Ishikawa (cell line): ENCODE measurements at regions not wholly inside any gene's neighbourhood (a gene's known extent, or its start where the extent isn't known, plus 50 kb on each side); places are given as distances from the start of the nearest gene placed in this dataset.

Experiments
- CEBPB ChIP-seq: IDR thresholded peaks from 2 replicates; pipeline ENCODE4 v1.6.1; 2012
- CREB1 ChIP-seq: IDR thresholded peaks from 2 replicates; pipeline ENCODE4 v1.6.1; 2012; ENCODE audit warnings: low read depth
- EGR1 ChIP-seq: IDR thresholded peaks from 2 replicates; pipeline ENCODE4 v1.6.1; 2012
- EP300 ChIP-seq: IDR thresholded peaks from 2 replicates; pipeline ENCODE4 v1.6.1; 2012; ENCODE audit warnings: borderline replicate concordance
- FOXM1 ChIP-seq: IDR thresholded peaks from 2 replicates; pipeline ENCODE4 v1.6.1; 2012; ENCODE audit warnings: low read depth, borderline replicate concordance
- NFIC ChIP-seq: IDR thresholded peaks from 2 replicates; pipeline ENCODE4 v1.6.1; 2012
- RAD21 ChIP-seq: IDR thresholded peaks from 2 replicates; pipeline ENCODE4 v1.6.1; 2012; ENCODE audit warnings: low read depth
- TAF1 ChIP-seq: IDR thresholded peaks from 2 replicates; pipeline ENCODE4 v1.6.1; 2012; ENCODE audit warnings: low read depth, mild to moderate bottlenecking
- TCF12 ChIP-seq: IDR thresholded peaks from 2 replicates; pipeline ENCODE4 v1.6.1; 2012; ENCODE audit warnings: low read depth
- TEAD4 ChIP-seq: IDR thresholded peaks from 2 replicates; pipeline ENCODE4 v1.6.1; 2012
- YY1 ChIP-seq: IDR thresholded peaks from 2 replicates; pipeline ENCODE4 v1.6.1; 2012; ENCODE audit warnings: low read depth
- ZBTB7A ChIP-seq: IDR thresholded peaks from 2 replicates; pipeline ENCODE4 v1.6.1; 2012; ENCODE audit warnings: low read depth
- TF ChIP-seq, protein P1 (sequence below): IDR thresholded peaks from 2 replicates; pipeline ENCODE4 v1.6.1; 2012
- TF ChIP-seq, protein P2 (sequence below): IDR thresholded peaks from 2 replicates; pipeline ENCODE4 v1.6.1; 2012
- TF ChIP-seq, protein P3 (sequence below): IDR thresholded peaks from 2 replicates; pipeline ENCODE4 v1.6.1; 2012; ENCODE audit warnings: low read depth, mild to moderate bottlenecking

DNA sequence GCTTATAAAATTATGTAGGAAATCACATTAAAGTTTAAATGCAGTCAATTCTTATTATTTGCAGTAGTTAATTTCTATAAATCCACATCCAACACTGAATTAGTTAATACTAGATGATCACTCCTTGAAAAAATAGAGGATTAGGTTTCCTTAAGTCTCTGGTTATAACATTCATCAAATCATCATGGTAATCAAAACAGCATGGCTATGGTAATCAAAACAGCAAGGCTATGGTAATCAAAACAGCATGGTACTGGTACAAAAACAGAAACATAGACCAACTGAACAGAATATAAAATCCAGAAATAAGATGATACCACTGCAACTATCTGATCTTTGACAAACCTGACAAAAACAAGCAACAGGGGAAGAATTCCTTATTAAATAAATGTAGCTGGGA is 814.6 kb upstream of the CCDC179 start:
- TF ChIP-seq NFIC (no peak), EP300 (no peak), CEBPB (no peak), TAF1 (no peak), TCF12 (no peak)
- TF ChIP-seq, protein P1, sequence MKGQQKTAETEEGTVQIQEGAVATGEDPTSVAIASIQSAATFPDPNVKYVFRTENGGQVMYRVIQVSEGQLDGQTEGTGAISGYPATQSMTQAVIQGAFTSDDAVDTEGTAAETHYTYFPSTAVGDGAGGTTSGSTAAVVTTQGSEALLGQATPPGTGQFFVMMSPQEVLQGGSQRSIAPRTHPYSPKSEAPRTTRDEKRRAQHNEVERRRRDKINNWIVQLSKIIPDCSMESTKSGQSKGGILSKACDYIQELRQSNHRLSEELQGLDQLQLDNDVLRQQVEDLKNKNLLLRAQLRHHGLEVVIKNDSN, result no peak
- TF ChIP-seq, protein P2, sequence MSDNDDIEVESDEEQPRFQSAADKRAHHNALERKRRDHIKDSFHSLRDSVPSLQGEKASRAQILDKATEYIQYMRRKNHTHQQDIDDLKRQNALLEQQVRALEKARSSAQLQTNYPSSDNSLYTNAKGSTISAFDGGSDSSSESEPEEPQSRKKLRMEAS, result no peak

DNA sequence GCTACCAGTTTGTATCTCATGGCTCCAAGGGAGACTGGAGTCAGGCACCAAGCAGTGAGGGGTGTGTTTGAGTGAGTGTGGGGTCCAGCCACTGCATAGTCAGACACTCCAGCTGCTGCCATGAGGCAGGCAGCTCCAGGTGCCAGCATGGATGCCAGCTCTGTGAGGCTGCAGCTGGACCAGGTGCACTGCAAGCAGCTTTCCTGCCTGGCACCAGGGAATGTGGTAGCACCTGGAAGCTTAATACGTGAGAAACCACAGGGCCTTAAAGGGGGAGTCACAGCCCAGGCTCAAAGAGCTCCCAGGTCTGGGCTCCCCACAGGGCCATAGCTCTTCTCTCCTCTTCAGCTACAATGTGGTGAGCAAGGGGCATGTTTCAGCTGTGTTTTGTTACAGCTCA is 817.8 kb upstream of the LUZP2 start:
- TF ChIP-seq, protein P3, sequence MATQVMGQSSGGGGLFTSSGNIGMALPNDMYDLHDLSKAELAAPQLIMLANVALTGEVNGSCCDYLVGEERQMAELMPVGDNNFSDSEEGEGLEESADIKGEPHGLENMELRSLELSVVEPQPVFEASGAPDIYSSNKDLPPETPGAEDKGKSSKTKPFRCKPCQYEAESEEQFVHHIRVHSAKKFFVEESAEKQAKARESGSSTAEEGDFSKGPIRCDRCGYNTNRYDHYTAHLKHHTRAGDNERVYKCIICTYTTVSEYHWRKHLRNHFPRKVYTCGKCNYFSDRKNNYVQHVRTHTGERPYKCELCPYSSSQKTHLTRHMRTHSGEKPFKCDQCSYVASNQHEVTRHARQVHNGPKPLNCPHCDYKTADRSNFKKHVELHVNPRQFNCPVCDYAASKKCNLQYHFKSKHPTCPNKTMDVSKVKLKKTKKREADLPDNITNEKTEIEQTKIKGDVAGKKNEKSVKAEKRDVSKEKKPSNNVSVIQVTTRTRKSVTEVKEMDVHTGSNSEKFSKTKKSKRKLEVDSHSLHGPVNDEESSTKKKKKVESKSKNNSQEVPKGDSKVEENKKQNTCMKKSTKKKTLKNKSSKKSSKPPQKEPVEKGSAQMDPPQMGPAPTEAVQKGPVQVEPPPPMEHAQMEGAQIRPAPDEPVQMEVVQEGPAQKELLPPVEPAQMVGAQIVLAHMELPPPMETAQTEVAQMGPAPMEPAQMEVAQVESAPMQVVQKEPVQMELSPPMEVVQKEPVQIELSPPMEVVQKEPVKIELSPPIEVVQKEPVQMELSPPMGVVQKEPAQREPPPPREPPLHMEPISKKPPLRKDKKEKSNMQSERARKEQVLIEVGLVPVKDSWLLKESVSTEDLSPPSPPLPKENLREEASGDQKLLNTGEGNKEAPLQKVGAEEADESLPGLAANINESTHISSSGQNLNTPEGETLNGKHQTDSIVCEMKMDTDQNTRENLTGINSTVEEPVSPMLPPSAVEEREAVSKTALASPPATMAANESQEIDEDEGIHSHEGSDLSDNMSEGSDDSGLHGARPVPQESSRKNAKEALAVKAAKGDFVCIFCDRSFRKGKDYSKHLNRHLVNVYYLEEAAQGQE, result no peak
- no peak for TF ChIP-seq EGR1
- no peak for TF ChIP-seq EP300
- TF ChIP-seq CREB1, result no peak
- TF ChIP-seq, protein P1, result no peak
- no peak for TF ChIP-seq TAF1
- TF ChIP-seq, protein P2, result no peak
- TF ChIP-seq NFIC, result no peak
- no peak for TF ChIP-seq YY1
- no peak for TF ChIP-seq ZBTB7A
- TF ChIP-seq RAD21, result no peak
- TF ChIP-seq TCF12, result no peak
- no peak for TF ChIP-seq CEBPB
- no peak for TF ChIP-seq FOXM1

DNA sequence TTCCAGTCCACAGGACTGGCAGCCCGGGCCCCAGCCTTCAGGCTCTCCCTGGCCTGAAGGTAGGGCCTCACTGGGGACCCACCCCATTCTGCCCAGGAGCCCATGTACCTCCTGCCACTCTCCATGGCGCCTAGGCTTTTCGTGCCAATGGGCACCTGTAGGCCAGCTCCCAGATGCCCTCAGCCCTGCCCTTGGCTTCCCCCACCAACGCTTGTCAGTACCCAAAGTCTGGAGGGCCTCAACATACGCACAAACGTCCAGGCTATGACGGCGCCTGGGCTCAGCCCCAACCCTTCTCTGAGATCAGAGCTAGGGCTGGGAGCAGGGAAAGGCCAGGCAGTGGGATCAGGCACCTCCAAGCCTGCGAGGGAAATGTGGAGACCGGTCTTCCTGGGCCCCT is 816.9 kb upstream of the LUZP2 start:
- no peak for TF ChIP-seq TCF12
- TF ChIP-seq, protein P1, result no peak
- TF ChIP-seq, protein P2, result no peak

DNA sequence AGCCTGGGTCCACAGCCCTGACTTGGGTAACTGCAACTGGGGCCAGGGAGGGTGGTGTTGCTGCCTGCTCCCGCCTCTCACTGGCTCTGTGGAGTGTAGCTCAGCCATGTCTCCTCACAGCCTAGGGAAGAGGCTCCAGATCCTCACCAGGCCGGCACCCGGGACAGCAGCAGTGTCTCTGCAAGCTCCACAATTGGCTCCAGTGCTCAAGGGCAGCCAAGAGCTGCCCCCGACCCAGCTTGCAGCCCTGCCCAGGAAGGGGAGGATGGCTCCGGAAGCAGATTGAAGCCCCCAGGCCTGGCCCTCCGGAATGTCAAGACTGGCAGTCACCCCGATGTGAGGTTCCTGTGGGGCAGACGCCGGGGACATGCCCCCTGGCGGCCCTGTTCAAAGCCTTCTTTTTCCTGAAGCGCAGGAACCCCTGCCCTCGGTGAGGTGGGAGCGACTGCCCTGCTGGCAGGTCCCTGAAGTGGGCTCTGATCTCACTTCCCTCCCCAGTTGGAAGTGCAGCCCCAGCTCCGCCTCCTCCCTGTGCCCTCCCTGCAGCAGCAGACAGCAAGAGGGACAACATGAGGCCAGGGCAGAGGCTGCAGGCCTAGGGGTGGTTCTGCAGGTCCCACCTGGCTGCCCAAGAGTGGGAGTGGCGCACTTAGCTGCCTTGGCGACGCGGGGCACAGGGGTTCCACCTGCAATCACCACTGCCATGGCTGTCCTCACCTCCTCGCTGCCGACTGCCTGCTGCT is 816.2 kb upstream of the LUZP2 start:
- TF ChIP-seq TAF1, result no peak
- no peak for TF ChIP-seq CREB1
- no peak for TF ChIP-seq EP300
- no peak for TF ChIP-seq CEBPB
- TF ChIP-seq RAD21, result no peak
- no peak for TF ChIP-seq NFIC
- no peak for TF ChIP-seq TCF12
- TF ChIP-seq, protein P3, result no peak

DNA sequence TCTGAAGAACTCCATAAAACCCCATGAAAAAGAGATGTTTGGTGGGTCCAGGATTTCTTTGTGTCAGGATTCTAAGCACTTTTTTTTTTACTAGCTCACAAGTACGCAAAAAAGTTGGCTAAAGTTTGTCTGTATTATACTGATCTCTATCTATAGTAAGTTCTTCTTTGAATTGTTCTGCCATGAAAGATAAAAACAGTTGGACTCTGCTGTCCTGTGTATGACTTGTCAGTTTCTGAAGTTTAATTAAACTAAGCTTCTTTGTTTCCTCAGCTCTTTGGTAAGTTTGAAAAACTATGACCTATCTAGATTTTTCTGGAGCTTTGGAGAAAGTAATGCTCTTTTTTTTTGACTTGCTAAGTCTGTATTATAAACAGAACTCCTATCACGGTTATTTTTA is 812.2 kb upstream of the LUZP2 start:
- TF ChIP-seq TCF12 (no peak), TEAD4 (no peak)
- TF ChIP-seq, protein P2, result no peak

DNA sequence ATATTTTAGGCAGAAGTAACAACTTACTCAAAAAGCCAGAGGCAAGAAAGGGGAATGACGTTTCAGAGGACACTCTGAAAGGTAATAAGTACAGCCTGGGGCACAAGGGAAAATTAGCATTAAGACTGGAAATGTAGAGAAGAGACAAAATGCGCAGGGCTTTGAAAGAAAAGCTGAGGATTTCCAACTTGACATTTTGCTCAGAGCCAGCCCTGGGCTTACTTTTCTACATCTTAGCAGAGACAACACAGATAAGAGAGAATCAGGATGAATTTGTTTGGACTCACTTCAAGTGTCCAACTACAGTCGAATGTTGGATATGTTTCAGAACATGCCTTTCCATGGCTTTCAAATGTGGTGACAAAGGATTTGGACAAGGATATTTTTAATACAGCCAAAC is 808.9 kb upstream of the LUZP2 start:
- TF ChIP-seq TEAD4 (no peak), NFIC (no peak), EGR1 (no peak), CEBPB (no peak), EP300 (no peak), RAD21 (no peak)
- TF ChIP-seq, protein P3, result no peak
- TF ChIP-seq, protein P2, result no peak
